ENCODE measurements at regions not wholly inside any gene's neighbourhood (a gene's known extent, or its start where the extent isn't known, plus 50 kb on each side); places are given as distances from the start of the nearest gene placed in this dataset.
"Not testable (repeated sequence)": the region's sequence is repeated elsewhere in the genome, so short reads cannot be mapped to it uniquely, and the experiment has no call there.

DNA sequence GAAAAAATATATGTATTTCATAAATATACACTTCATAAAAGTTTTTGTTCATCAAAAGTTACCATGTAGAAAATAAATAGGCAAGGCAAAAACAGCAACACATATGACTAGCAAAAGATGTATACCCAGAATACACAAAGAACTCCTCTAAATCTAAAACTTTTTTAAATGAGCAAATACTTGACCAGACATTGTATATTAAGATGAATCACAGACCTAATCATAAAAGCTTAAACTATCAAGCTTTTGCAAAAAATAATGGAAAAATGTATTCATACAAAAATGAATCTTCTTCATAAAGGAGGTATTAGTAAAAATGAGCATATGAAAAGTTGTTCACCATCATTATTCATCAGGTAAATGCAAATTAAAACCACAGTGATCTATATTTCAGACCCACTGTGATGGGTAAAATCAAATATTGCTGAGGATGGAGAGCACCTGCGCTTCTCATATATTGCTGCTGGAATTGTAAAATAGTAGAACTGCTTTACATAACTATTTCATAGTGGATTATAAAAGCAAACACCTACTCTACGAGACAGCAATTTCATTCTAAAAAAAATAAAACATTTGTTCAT is 78.3 kb upstream of the RGS1 start:
- no peak for TF ChIP-seq CTCF (IDR thresholded peaks at IDR 0.05; ENCODE audit: unreplicated experiment)
- Mint-ChIP-seq H3K4me1 (ENCODE audit: unreplicated experiment) (no peaks in the 10 kb centered on the region), H3K27me3 (ENCODE audit: unreplicated experiment) (no peaks in the 10 kb centered on the region), H3K27ac (ENCODE audit: unreplicated experiment) (no peak overlapping the region), H3K4me3 (ENCODE audit: unreplicated experiment) (no peak overlapping the region), H3K9me3 (ENCODE audit: unreplicated experiment) (no peaks in the 10 kb centered on the region), H3K36me3 (ENCODE audit: low read depth, unreplicated experiment) (no peaks in the 10 kb centered on the region)
- no peak for DNase-seq (ENCODE audit: low spot score)

- H3K4me1 Mint-ChIP-seq (ENCODE audit: unreplicated experiment); H3K4me3 Mint-ChIP-seq (ENCODE audit: unreplicated experiment); H3K27me3 Mint-ChIP-seq (ENCODE audit: unreplicated experiment); H3K9me3 Mint-ChIP-seq (ENCODE audit: unreplicated experiment); DNase-seq (ENCODE audit: low spot score); H3K27ac Mint-ChIP-seq (ENCODE audit: unreplicated experiment); H3K36me3 Mint-ChIP-seq (ENCODE audit: low read depth, unreplicated experiment): not testable (repeated sequence)
These were observed 77.5 kb upstream of the RGS1 start for GRCh38 chr1:192498092-192498491.

- not testable (repeated sequence) for H3K4me3 Mint-ChIP-seq (ENCODE audit: unreplicated experiment); H3K27ac Mint-ChIP-seq (ENCODE audit: unreplicated experiment); H3K4me1 Mint-ChIP-seq (ENCODE audit: unreplicated experiment); H3K27me3 Mint-ChIP-seq (ENCODE audit: unreplicated experiment); H3K36me3 Mint-ChIP-seq (ENCODE audit: low read depth, unreplicated experiment); DNase-seq (ENCODE audit: low spot score); H3K9me3 Mint-ChIP-seq (ENCODE audit: unreplicated experiment)
These were observed 76.5 kb upstream of the RGS1 start for GRCh38 chr1:192499061-192499581.

GRCh38 chr1:192500541-192500940 is 75.0 kb upstream of the RGS1 start:
- H3K27ac Mint-ChIP-seq (ENCODE audit: unreplicated experiment); H3K36me3 Mint-ChIP-seq (ENCODE audit: low read depth, unreplicated experiment); H3K9me3 Mint-ChIP-seq (ENCODE audit: unreplicated experiment); H3K27me3 Mint-ChIP-seq (ENCODE audit: unreplicated experiment); H3K4me1 Mint-ChIP-seq (ENCODE audit: unreplicated experiment); DNase-seq (ENCODE audit: low spot score); H3K4me3 Mint-ChIP-seq (ENCODE audit: unreplicated experiment): not testable (repeated sequence)

GRCh38 chr1:192506741-192507155 is 68.8 kb upstream of the RGS1 start:
- no peak for TF ChIP-seq CTCF (IDR thresholded peaks at IDR 0.05; ENCODE audit: unreplicated experiment)
- no peaks in the 10 kb centered on the region for H3K36me3 Mint-ChIP-seq (ENCODE audit: low read depth, unreplicated experiment)
- H3K27ac Mint-ChIP-seq (ENCODE audit: unreplicated experiment) = no peak overlapping the region
- no peak overlapping the region for H3K4me3 Mint-ChIP-seq (ENCODE audit: unreplicated experiment)
- H3K4me1 Mint-ChIP-seq (ENCODE audit: unreplicated experiment) = no peaks in the 10 kb centered on the region
- no peaks in the 10 kb centered on the region for H3K9me3 Mint-ChIP-seq (ENCODE audit: unreplicated experiment)
- H3K27me3 Mint-ChIP-seq (ENCODE audit: unreplicated experiment) = no peaks in the 10 kb centered on the region
- DNase-seq (ENCODE audit: low spot score) = no peak

GRCh38 chr1:192512426-192513162 is 63.0 kb upstream of the RGS1 start:
- no peak overlapping the region for H3K4me3 Mint-ChIP-seq (ENCODE audit: unreplicated experiment)
- no peaks in the 10 kb centered on the region for H3K27me3 Mint-ChIP-seq (ENCODE audit: unreplicated experiment)
- DNase-seq (ENCODE audit: low spot score) = no peak
- TF ChIP-seq CTCF (IDR thresholded peaks at IDR 0.05; ENCODE audit: unreplicated experiment) = no peak
- no peaks in the 10 kb centered on the region for H3K36me3 Mint-ChIP-seq (ENCODE audit: low read depth, unreplicated experiment)
- no peaks in the 10 kb centered on the region for H3K9me3 Mint-ChIP-seq (ENCODE audit: unreplicated experiment)
- no peak overlapping the region for H3K27ac Mint-ChIP-seq (ENCODE audit: unreplicated experiment)
- peaks cover 10% of the 10 kb centered on the region for H3K4me1 Mint-ChIP-seq (ENCODE audit: unreplicated experiment)

Data from endothelial cell (in vitro differentiated cells).